NOMO-1 (cell line): ENCODE measurements at regions not wholly inside any gene's neighbourhood (a gene's known extent, or its start where the extent isn't known, plus 50 kb on each side); places are given as distances from the start of the nearest gene placed in this dataset.

Experiments used
- DNase-seq, 2 experiments: peaks; one replicate each; lab custom pipeline; 2025; ENCODE audit not compliant: unreplicated experiment in 2 of 2; lab: John Stamatoyannopoulos, UW

- DNase-seq: no peak
Observed at GRCh38 chr4:45121426-45121975, 395.1 kb upstream of the GNPDA2 start.

GRCh38 chr4:45120163-45120562 lies 393.8 kb upstream of the GNPDA2 start:
- no peak for DNase-seq

- no peak for DNase-seq
Observed at GRCh38 chr4:45119376-45119775, 393.0 kb upstream of the GNPDA2 start.

GRCh38 chr4:45102716-45103115 lies 376.4 kb upstream of the GNPDA2 start:
- no peak for DNase-seq

GRCh38 chr4:45100956-45101818 lies 374.8 kb upstream of the GNPDA2 start:
- no peak for DNase-seq

GRCh38 chr4:45099471-45099870 lies 373.1 kb upstream of the GNPDA2 start:
- no peak for DNase-seq

GRCh38 chr4:45094684-45095083 lies 368.3 kb upstream of the GNPDA2 start:
- no peak for DNase-seq

- DNase-seq: no peak
Observed at GRCh38 chr4:45082101-45082500, 355.7 kb upstream of the GNPDA2 start.

GRCh38 chr4:45079616-45080015 lies 353.3 kb upstream of the GNPDA2 start:
- DNase-seq: no peak

GRCh38 chr4:45078201-45078600 lies 351.8 kb upstream of the GNPDA2 start:
- no peak for DNase-seq

GRCh38 chr4:45072981-45073380 lies 346.6 kb upstream of the GNPDA2 start:
- no peak for DNase-seq

- no peak for DNase-seq
Observed at GRCh38 chr4:45064741-45065140, 338.4 kb upstream of the GNPDA2 start.

GRCh38 chr4:45063696-45064095 lies 337.3 kb upstream of the GNPDA2 start:
- DNase-seq: no peak

GRCh38 chr4:45062935-45063545 lies 336.7 kb upstream of the GNPDA2 start:
- DNase-seq: no peak

- no peak for DNase-seq
Observed at GRCh38 chr4:45043911-45044310, 317.6 kb upstream of the GNPDA2 start.

GRCh38 chr4:45036677-45037076 lies 310.3 kb upstream of the GNPDA2 start:
- no peak for DNase-seq

GRCh38 chr4:45033676-45034419 lies 307.5 kb upstream of the GNPDA2 start:
- DNase-seq: no peak

- DNase-seq: no peak
Observed at GRCh38 chr4:45030059-45030458, 303.7 kb upstream of the GNPDA2 start.

GRCh38 chr4:45007508-45007907 lies 281.2 kb upstream of the GNPDA2 start:
- no peak for DNase-seq

- no peak for DNase-seq
Observed at GRCh38 chr4:45006078-45006477, 279.7 kb upstream of the GNPDA2 start.

- DNase-seq: no peak
Observed at GRCh38 chr4:45004847-45005565, 278.6 kb upstream of the GNPDA2 start.
